SU-DHL-6 (cell line): ENCODE measurements at regions not wholly inside any gene's neighbourhood (a gene's known extent, or its start where the extent isn't known, plus 50 kb on each side); places are given as distances from the start of the nearest gene placed in this dataset.

Source experiments
- EZH2phosphoT487 ChIP-seq: fragments of 200-600 bp; sonication (generic), shearing (Covaris generic); conservative IDR thresholded peaks from 2 replicates; pipeline ENCODE4 v1.6.1; 2018; ENCODE audit warnings: mild to moderate bottlenecking, antibody characterized with exemption, low read length, moderate library complexity, mixed read lengths
- TF ChIP-seq, protein P1 (sequence below): fragments of 200-600 bp; sonication (generic); IDR thresholded peaks from one replicate; pipeline ENCODE4 v1.5.1; 2017; ENCODE audit warnings: antibody characterized with exemption, mild to moderate bottlenecking, low read length, moderate library complexity; ENCODE audit not compliant: insufficient read depth, poor library complexity, severe bottlenecking

GRCh38 chr15:35646790-35647189 is 100.8 kb upstream of the DPH6 start:
- TF ChIP-seq, protein P1, sequence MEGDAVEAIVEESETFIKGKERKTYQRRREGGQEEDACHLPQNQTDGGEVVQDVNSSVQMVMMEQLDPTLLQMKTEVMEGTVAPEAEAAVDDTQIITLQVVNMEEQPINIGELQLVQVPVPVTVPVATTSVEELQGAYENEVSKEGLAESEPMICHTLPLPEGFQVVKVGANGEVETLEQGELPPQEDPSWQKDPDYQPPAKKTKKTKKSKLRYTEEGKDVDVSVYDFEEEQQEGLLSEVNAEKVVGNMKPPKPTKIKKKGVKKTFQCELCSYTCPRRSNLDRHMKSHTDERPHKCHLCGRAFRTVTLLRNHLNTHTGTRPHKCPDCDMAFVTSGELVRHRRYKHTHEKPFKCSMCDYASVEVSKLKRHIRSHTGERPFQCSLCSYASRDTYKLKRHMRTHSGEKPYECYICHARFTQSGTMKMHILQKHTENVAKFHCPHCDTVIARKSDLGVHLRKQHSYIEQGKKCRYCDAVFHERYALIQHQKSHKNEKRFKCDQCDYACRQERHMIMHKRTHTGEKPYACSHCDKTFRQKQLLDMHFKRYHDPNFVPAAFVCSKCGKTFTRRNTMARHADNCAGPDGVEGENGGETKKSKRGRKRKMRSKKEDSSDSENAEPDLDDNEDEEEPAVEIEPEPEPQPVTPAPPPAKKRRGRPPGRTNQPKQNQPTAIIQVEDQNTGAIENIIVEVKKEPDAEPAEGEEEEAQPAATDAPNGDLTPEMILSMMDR: no peak
- TF ChIP-seq EZH2phosphoT487: no peak
